ENCODE measurements at regions not wholly inside any gene's neighbourhood (a gene's known extent, or its start where the extent isn't known, plus 50 kb on each side); places are given as distances from the start of the nearest gene placed in this dataset.
"Not testable (repeated sequence)": the region's sequence is repeated elsewhere in the genome, so short reads cannot be mapped to it uniquely, and the experiment has no call there.

GRCh38 chr2:176865336-176865735, 347.3 kb upstream of the HNRNPA3 start:
- TF ChIP-seq CTCF (IDR thresholded peaks at IDR 0.05; ENCODE audit: low read depth, low read length): no peak
- DNase-seq: no peak
- Histone ChIP-seq H3K27me3 (no peaks in the 10 kb centered on the region), H3K4me3 (ENCODE audit: low read depth, low read length) (no peak overlapping the region), H3K9me3 (no peaks in the 10 kb centered on the region), H3K4me1 (no peaks in the 10 kb centered on the region), H3K36me3 (no peaks in the 10 kb centered on the region)

GRCh38 chr2:176872406-176872805, 340.2 kb upstream of the HNRNPA3 start:
- Histone ChIP-seq H3K9me3 (no peaks in the 10 kb centered on the region), H3K36me3 (no peaks in the 10 kb centered on the region), H3K27me3 (no peaks in the 10 kb centered on the region), H3K4me1 (no peaks in the 10 kb centered on the region), H3K4me3 (ENCODE audit: low read depth, low read length) (no peak overlapping the region)
- DNase-seq: no peak
- TF ChIP-seq CTCF (IDR thresholded peaks at IDR 0.05; ENCODE audit: low read depth, low read length): no peak

DNA sequence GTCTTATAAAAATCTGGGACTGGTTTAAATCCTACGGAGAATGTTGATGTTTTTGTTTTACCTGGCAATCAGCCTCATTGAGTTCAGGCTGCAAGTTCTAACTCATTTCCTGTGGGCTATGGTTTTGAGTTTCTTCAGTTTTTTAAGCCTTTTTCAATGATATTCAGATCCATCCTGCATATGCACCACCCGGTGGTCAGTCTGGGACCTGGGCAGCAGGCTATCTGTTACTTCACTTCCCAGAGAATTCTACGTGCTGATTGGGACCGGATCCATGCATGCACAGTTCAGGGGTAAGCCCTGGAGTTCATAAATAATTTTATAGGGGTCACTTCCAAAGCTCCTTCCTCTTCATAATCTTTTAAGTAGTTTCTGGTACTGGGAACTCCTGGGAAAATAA, 339.2 kb upstream of the HNRNPA3 start:
- Histone ChIP-seq H3K9me3 (no peaks in the 10 kb centered on the region), H3K4me3 (ENCODE audit: low read depth, low read length) (no peak overlapping the region), H3K4me1 (no peaks in the 10 kb centered on the region), H3K36me3 (no peaks in the 10 kb centered on the region), H3K27me3 (no peaks in the 10 kb centered on the region)
- peak; percentile 18 for DNase-seq
- TF ChIP-seq CTCF (IDR thresholded peaks at IDR 0.05; ENCODE audit: low read depth, low read length): peak; percentile 47

- no peaks in the 10 kb centered on the region for H3K36me3 ChIP-seq
Observed at GRCh38 chr2:176876493-176877103, 336.0 kb upstream of the HNRNPA3 start.

GRCh38 chr2:176879426-176879995, 333.1 kb upstream of the HNRNPA3 start:
- no peak for TF ChIP-seq CTCF (IDR thresholded peaks at IDR 0.05; ENCODE audit: low read depth, low read length)
- Histone ChIP-seq H3K4me3 (ENCODE audit: low read depth, low read length) (no peak overlapping the region), H3K9me3 (no peaks in the 10 kb centered on the region), H3K36me3 (no peaks in the 10 kb centered on the region), H3K4me1 (no peaks in the 10 kb centered on the region), H3K27me3 (no peaks in the 10 kb centered on the region)
- no peak for DNase-seq

More at GRCh38 chr2:176876493-176877103, 336.0 kb upstream of the HNRNPA3 start:
- H3K4me1 ChIP-seq: no peaks in the 10 kb centered on the region
- H3K4me3 ChIP-seq (ENCODE audit: low read depth, low read length): no peak overlapping the region
- H3K27me3 ChIP-seq: no peaks in the 10 kb centered on the region
- TF ChIP-seq CTCF (IDR thresholded peaks at IDR 0.05; ENCODE audit: low read depth, low read length): no peak
- no peaks in the 10 kb centered on the region for H3K9me3 ChIP-seq
- DNase-seq: no peak

- not testable (repeated sequence) for H3K9me3 ChIP-seq; H3K4me1 ChIP-seq; H3K36me3 ChIP-seq; DNase-seq; H3K4me3 ChIP-seq (ENCODE audit: low read depth, low read length); H3K27me3 ChIP-seq
Observed at GRCh38 chr2:176882045-176882444, 330.5 kb upstream of the HNRNPA3 start.
